Nephron (organoid): ENCODE measurements at regions not wholly inside any gene's neighbourhood (a gene's known extent, or its start where the extent isn't known, plus 50 kb on each side); places are given as distances from the start of the nearest gene placed in this dataset.

Source experiments
- H3K27ac Mint-ChIP-seq, 3 experiments: 2 replicates each; pipeline ENCODE4 v1.8.0; 2020; ENCODE audit warnings: mixed read lengths in 3 of 3, mild to moderate bottlenecking in 2 of 3, moderate library complexity in 1 of 3
- H3K27me3 Mint-ChIP-seq: 2 replicates; pipeline ENCODE4 v1.8.0; 2021; ENCODE audit warnings: low read depth, mild to moderate bottlenecking, moderate library complexity, mixed read lengths
- H3K36me3 Mint-ChIP-seq: 2 replicates; pipeline ENCODE4 v1.8.0; 2020; ENCODE audit warnings: low read depth, mixed read lengths
- H3K4me1 Mint-ChIP-seq: 2 replicates; pipeline ENCODE4 v1.8.0; 2020; ENCODE audit warnings: mixed read lengths
- H3K4me3 Mint-ChIP-seq, 3 experiments: 2 replicates each; pipeline ENCODE4 v1.8.0; 2020; ENCODE audit warnings: mild to moderate bottlenecking in 3 of 3, mixed read lengths in 3 of 3, moderate library complexity in 2 of 3
- H3K9me3 Mint-ChIP-seq: 2 replicates; pipeline ENCODE4 v1.8.0; 2020; ENCODE audit warnings: mixed read lengths
- CTCF ChIP-seq, 3 experiments: fragments of 200-600 bp; sonication (generic); IDR thresholded peaks; one replicate each; pipeline ENCODE4 v1.5.0; 2021; ENCODE audit warnings: antibody characterized with exemption in 3 of 3; ENCODE audit not compliant: unreplicated experiment in 3 of 3

GRCh38 chr3:31232055-31233025, 300.4 kb upstream of the STT3B start:
- peak overlapping the region in 2 of 3 experiments; percentile 0 to 21 for H3K27ac Mint-ChIP-seq
- H3K4me1 Mint-ChIP-seq: peaks cover 20% of the 10 kb centered on the region
- H3K27me3 Mint-ChIP-seq: peaks cover 29% of the 10 kb centered on the region
- no peak for TF ChIP-seq CTCF (IDR thresholded peaks at IDR 0.05; ENCODE audit: unreplicated experiment in 3 of 3)
- H3K4me3 Mint-ChIP-seq: no peak overlapping the region
- H3K36me3 Mint-ChIP-seq: no peaks in the 10 kb centered on the region
- no peaks in the 10 kb centered on the region for H3K9me3 Mint-ChIP-seq

- peaks cover 33% of the 10 kb centered on the region for H3K27me3 Mint-ChIP-seq
- H3K36me3 Mint-ChIP-seq: no peaks in the 10 kb centered on the region
- H3K9me3 Mint-ChIP-seq: no peaks in the 10 kb centered on the region
- no peak overlapping the region for H3K4me3 Mint-ChIP-seq
- H3K27ac Mint-ChIP-seq: no peak overlapping the region
- H3K4me1 Mint-ChIP-seq: peaks cover 20% of the 10 kb centered on the region
- TF ChIP-seq CTCF (IDR thresholded peaks at IDR 0.05; ENCODE audit: unreplicated experiment in 3 of 3): no peak
Measured at GRCh38 chr3:31234145-31234544, 298.6 kb upstream of the STT3B start.

GRCh38 chr3:31235062-31235700, 297.5 kb upstream of the STT3B start:
- Mint-ChIP-seq H3K4me1 (peaks cover 20% of the 10 kb centered on the region), H3K27ac (peak overlapping the region in 2 of 3 experiments; percentile 6 to 59), H3K4me3 (no peak overlapping the region), H3K36me3 (no peaks in the 10 kb centered on the region), H3K9me3 (no peaks in the 10 kb centered on the region), H3K27me3 (peaks cover 33% of the 10 kb centered on the region)
- no peak for TF ChIP-seq CTCF (IDR thresholded peaks at IDR 0.05; ENCODE audit: unreplicated experiment in 3 of 3)

- Mint-ChIP-seq H3K4me3 (no peak overlapping the region), H3K27me3 (peaks cover 22% of the 10 kb centered on the region), H3K36me3 (no peaks in the 10 kb centered on the region), H3K9me3 (no peaks in the 10 kb centered on the region), H3K4me1 (peaks cover 15% of the 10 kb centered on the region), H3K27ac (no peak overlapping the region)
- no peak for TF ChIP-seq CTCF (IDR thresholded peaks at IDR 0.05; ENCODE audit: unreplicated experiment in 3 of 3)
Measured at GRCh38 chr3:31237887-31238286, 294.8 kb upstream of the STT3B start.

GRCh38 chr3:31240013-31240412, 292.7 kb upstream of the STT3B start:
- Mint-ChIP-seq H3K36me3 (no peaks in the 10 kb centered on the region), H3K27ac (peak overlapping the region in 1 of 3 experiments; percentile 2), H3K9me3 (no peaks in the 10 kb centered on the region), H3K27me3 (peaks cover 9% of the 10 kb centered on the region), H3K4me1 (peaks cover 6% of the 10 kb centered on the region), H3K4me3 (no peak overlapping the region)
- TF ChIP-seq CTCF (IDR thresholded peaks at IDR 0.05; ENCODE audit: unreplicated experiment in 3 of 3): no peak
